GM21717 (cell line): ENCODE measurements at regions not wholly inside any gene's neighbourhood (a gene's known extent, or its start where the extent isn't known, plus 50 kb on each side); places are given as distances from the start of the nearest gene placed in this dataset.

Experiments
- ATAC-seq: cut with Tn5 transposase; IDR thresholded peaks from one replicate; pipeline ENCODE4 v1.9.1; 2021; ENCODE audit warnings: mild to moderate bottlenecking, moderate library complexity; ENCODE audit not compliant: unreplicated experiment

- no peak for ATAC-seq
Measured at GRCh38 chr5:93120771-93121170, 460.2 kb downstream of the NR2F1-AS1 start.

- no peak for ATAC-seq
Measured at GRCh38 chr5:93120051-93120450, 461.0 kb downstream of the NR2F1-AS1 start.

GRCh38 chr5:93117751-93118531 is 463.1 kb downstream of the NR2F1-AS1 start:
- no peak for ATAC-seq

DNA sequence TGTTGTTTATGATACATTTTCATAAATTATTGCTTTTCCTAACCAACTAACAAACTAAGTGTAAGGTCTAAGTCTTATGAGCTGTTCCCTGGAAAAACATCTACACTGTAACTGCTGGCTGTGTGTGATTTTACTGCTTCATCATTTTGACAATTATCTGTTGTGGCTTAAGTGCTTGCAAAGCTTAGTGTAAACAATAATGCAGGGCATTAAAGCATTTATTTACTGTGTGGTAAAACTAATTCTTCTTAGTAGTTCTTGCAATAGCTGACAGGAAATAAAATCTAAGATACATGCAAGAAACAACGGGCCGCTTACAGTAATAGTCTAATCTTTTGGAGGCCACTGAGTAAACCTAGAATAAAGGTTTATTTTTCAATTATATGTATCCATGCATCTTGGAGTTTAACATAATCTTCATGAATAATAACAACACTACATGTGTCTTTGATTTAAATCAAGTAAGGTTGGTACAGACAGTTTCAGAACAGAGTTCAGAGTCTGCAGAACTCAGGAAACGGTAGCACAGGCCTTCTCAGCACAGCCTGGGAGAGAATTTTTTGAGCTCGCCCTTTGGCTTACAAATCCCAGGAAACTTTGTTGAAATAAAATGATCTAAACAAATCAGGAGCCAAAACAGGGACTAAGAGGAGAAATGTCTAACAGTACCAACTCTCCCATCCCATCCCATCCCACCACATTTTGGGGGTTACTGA is 473.1 kb downstream of the NR2F1-AS1 start:
- ATAC-seq: no peak

DNA sequence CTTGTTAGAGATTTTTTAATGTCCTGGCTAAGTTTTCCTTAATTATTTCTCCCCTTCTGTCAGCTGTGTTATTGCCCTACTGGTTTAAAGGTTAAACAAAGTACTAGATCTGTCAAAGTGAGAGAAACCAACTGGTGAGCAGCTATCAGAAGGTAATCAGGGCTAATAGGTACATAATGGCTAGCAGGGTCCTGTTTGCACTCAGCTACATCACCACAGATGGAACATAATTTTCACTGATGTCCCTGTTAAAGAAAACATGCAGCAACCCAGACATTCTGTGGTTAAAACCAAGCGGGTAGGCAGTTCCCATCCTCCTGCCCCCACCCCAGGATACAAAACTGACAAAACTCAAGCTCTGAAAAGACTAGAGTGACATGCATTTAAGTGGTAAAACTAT is 473.9 kb downstream of the NR2F1-AS1 start:
- ATAC-seq: no peak

- ATAC-seq: no peak
Measured at GRCh38 chr5:93101661-93102060, 479.4 kb downstream of the NR2F1-AS1 start.

GRCh38 chr5:93100976-93101375 is 480.0 kb downstream of the NR2F1-AS1 start:
- ATAC-seq: no peak

- no peak for ATAC-seq
Measured at GRCh38 chr5:93100428-93100827, 480.6 kb downstream of the NR2F1-AS1 start.

- no peak for ATAC-seq
Measured at GRCh38 chr5:93099902-93100347, 481.1 kb downstream of the NR2F1-AS1 start.

DNA sequence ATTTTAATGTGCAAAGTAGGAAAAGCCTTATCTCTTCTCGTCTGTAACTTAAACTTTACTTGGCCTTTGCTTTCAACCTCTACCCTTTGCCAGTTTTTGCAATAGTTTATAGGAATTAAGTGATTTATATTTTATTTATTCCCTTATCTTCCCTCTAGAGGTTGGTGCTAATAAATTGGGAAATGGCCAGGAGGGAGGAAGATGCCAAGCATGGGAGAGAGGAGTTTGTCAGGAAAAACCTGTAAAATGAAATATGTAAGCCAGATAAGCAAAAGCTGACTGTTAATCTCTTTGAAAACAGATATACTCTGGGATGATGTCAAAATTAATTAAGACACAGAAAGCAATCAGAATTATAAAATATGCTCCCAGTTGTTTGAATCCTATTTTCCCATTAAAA is 484.5 kb downstream of the NR2F1-AS1 start:
- no peak for ATAC-seq

- ATAC-seq: no peak
Measured at GRCh38 chr5:93092349-93093105, 488.5 kb downstream of the NR2F1-AS1 start.

DNA sequence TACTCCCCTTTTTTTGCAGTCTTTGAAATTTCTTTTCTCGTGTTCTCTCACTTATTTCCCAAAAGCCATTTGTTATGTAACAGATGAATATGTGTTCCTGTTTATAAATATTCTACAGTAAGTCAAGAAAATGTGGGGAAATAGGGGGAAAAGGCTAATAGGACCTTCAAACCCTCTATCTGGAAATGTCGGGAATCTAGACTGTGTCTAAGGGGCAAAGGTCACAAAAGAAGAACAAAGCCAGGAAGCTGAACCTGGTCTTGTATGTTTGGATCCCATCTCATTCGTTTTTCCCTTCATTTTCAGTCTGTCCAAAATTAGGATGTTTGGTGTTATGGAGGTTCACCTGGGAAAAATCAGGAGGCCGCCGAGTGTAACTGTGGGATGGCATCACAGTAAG is 490.3 kb downstream of the NR2F1-AS1 start:
- ATAC-seq: no peak

DNA sequence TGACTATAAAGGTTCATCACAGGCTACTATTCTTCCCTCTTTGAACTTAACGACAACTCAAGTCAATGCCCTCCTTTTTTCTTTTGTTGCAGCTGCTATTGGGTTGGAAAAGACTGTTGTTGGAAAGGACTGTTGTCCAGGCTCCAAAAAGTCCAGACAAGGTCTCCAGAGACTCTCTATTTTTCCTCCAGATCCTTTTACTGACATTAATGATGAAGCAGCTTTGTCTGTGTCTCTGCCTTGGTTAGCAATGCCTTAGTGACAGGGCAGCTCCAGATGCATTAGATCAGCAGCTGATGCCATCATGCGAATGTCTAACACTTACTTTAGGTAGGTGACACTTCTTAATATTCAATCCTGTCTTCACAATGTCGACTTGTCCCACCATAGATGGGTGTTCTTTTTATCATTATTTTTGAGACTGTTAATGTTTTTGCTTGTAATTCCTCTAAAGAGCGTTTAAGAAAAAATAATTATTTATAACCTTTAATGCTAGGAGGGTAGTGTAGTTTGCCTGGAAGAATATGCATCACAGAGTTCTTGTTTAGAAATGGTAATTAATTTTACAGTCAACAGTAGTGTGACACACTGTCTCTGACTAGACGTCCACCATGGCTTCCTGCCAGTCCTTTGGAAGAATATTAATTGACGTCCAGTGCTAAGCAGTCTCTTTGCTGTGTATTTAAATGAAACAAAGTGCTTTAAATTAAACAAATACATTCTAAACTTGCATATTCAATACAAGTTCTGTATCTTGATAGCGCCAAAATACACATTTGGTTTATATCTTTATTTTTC is 492.2 kb downstream of the NR2F1-AS1 start:
- ATAC-seq: no peak

DNA sequence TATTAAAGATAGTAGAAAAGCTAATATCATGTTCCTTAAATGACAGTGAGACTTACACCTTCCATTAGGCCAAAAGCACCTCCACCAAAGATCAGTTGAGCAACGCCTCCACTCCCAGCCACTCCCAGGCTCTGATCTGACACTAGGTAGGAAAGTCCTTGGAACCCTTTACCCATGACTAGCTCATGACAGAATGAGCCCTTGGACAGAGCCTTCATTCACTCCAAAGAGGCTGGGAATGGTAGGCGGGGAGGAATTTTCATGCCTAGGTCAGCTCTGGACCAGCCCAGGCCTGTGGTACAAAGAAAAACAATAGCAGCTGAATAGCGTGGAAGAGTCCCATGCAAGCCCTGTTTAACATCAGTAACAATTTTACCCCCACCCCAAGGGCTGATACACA is 493.7 kb downstream of the NR2F1-AS1 start:
- no peak for ATAC-seq

DNA sequence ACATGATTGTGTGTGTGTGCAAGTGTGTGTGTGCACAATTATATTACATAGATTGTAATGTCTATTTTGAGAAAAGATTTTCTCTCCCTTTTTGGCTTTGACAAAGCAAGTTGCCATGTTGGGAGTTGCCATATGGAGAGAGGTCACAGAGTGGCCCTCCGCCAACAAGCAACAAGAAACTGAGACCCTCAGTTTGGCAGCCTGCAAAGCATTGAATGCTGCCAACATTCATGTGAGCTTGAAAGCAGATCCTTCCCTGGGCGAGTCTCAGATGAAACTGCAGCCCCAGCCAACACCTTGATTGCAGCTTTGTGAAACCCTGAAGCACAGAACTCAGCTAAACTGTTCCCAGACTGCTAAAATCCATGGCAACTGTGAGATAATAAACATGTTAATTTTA is 498.0 kb downstream of the NR2F1-AS1 start:
- no peak for ATAC-seq

DNA sequence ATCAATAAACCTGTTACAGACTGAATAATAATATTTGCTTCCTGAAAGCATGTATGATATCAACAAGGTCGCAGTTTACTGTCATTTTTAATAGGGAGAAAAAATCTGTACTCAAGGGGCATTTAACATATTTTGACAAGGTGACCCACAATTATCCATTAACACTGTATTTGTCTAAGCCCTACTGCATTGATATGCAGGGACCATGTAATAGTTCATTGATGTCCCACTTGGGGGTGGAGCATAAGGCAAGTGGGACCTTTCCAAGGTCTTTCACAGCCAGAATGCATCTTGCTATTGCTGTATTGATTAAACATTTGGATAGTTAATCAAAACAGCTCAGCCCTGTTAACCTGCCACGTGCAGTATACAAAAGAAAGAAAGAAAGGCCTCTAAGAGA is 502.0 kb downstream of the NR2F1-AS1 start:
- no peak for ATAC-seq

DNA sequence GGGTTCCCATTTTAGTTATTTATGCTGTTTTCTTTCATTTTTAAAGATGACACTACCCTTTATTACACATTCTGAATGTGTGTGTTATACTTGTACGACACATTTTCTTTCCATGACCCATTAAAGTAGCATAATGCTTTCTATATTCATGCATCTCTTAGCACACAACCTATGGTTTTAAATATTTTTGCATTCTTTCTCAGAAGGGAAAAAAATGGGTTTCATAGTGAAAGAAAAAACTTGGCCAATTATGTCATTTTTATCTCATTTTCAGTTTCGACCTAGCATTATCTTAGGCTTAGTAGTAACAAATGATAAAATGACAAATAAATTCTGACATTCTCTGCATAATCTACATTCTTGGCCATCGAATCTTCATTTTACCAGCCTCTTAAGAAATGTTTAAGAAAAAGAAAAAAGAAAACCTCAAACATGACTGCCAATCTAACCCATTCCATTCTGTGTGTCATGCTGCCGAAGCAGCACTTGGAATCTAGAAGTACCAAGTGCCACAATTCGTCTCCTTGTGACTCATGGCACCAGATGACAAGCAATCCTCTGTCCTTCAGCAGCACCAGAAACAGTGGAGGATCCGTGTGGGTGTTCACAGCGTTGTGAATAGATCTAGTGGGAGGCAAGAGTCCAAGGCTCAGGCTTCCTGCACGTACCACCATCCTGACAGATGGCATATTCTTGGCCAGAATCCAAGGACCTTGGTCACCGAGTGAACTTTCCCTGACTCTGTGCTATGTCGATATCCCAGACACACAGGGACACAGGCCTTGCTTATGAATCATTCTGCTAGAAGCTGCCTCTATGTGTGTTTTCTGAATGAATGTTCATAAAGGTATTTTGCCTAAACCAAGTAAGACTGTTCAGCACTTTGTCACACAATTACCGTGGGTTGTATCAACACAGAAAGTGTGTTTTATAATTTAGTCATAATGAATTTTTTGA is 502.7 kb downstream of the NR2F1-AS1 start:
- peak; percentile 87 for ATAC-seq

DNA sequence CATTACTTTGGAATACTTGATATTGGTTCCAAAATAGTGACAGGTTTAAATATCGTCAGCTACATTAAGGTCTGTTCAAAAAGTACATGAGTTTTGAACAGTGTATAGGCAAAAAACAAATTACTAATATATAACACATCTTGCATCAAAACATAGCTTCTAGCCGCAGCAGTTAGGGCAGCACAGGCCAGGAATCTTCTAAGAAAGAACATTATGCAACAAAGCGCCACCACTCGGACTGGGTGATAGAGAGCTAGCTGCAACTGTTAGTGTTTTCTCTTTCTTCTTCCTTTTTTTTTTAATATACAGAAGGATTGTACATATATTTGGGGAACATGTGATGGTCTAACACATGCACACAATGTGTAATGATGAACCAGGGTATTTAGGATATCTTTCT is 504.5 kb downstream of the NR2F1-AS1 start:
- ATAC-seq: no peak

DNA sequence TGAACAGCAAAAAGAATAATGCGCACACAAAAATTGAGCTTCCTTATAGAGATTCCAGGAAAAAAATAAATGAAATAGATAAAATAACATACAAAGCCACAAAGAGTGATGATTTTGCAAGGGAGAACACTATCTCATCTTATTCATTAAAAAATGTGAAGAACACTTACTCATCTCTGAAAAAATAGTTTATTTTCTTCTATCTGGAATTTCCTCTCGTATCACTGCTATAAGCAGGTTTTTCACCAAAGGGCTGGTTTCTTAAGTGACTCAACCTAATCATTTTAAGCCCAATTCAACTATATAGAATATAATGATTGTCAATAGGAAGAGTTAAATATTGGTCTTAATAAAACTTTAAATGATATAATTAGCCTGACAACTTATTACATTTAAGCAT is 504.9 kb downstream of the NR2F1-AS1 start:
- no peak for ATAC-seq

DNA sequence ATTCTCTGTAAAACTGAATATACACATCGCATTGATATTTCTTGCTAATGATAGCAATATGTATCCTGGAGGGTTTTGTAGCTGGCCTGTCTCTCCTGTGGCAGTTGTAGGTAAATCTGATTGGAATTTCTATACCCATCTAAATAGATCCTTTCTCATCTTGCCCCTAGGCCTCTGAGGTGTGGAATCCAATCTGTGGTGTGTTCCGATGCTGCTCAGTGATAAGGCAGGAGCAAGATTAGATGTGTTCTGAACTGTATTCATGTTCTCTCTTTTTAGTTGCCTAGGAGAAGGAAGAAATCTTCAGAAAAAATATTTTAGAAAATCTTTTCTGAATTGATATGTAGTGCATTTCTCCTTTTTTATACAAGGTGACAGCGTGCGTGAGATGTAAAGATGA is 507.5 kb downstream of the NR2F1-AS1 start:
- no peak for ATAC-seq
